Fibroblast of villous mesenchyme (primary cell): ENCODE measurements at regions not wholly inside any gene's neighbourhood (a gene's known extent, or its start where the extent isn't known, plus 50 kb on each side); places are given as distances from the start of the nearest gene placed in this dataset.

ENCODE experiments used
- DNase-seq: peaks from one replicate; pipeline ENCODE4 v3.0.0-alpha.2; 2010; ENCODE audit warnings: low read depth
- H3K4me3 ChIP-seq: 2 replicates; pipeline ENCODE4 v1.5.1; 2011; ENCODE audit warnings: low read depth, mild to moderate bottlenecking, low read length
- TF ChIP-seq, protein P1 (sequence below): IDR thresholded peaks from 2 replicates; pipeline ENCODE4 v1.5.1; 2012; ENCODE audit warnings: low read depth, mild to moderate bottlenecking, low read length; ENCODE audit not compliant: insufficient read depth

DNA sequence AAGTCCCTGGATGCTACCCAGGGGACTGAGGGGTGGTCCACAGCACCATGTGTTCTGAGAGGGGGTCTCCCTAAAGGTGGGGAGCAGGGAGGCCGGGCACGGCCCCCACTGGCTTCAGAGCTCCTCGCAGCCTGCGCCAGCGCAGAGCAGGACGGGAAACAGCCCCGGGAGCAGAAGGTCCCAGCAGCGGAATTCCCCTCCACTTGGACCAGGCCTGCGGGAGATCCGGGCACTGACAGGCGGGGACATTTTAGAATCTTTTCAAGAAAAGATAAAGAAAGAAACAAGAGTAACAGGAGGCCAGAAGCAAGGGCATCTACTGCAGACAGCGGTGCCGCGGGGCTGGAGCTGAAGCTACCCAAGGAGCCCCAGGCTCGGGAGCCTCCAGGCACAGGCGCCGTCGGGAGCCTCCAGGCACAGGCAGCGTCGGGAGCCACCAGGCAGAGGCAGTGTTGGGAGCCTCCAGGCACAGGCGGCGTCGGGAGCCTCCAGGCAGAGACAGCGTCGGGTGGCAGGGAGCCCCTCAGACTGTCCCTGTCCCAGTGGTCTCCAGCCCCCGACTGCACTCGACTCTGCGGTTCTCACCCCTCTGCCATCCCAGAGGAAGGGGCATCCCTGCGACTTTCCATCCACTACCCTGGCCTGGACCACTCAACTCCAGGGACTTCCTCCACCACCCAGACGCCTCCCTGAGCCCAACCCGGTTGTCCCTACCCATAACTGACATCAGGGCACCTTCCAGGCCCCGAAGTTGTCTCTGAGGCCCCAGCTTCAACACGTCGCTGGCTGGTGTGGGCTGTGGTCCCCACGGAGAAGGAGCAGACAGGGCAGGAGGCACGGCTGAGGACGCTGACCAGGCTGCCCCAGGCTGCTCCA, 211.1 kb downstream of the BRD1 start:
- H3K4me3 ChIP-seq, result no peak overlapping the region
- no peak for DNase-seq
- TF ChIP-seq, protein P1, sequence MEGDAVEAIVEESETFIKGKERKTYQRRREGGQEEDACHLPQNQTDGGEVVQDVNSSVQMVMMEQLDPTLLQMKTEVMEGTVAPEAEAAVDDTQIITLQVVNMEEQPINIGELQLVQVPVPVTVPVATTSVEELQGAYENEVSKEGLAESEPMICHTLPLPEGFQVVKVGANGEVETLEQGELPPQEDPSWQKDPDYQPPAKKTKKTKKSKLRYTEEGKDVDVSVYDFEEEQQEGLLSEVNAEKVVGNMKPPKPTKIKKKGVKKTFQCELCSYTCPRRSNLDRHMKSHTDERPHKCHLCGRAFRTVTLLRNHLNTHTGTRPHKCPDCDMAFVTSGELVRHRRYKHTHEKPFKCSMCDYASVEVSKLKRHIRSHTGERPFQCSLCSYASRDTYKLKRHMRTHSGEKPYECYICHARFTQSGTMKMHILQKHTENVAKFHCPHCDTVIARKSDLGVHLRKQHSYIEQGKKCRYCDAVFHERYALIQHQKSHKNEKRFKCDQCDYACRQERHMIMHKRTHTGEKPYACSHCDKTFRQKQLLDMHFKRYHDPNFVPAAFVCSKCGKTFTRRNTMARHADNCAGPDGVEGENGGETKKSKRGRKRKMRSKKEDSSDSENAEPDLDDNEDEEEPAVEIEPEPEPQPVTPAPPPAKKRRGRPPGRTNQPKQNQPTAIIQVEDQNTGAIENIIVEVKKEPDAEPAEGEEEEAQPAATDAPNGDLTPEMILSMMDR, result no peak

- no peak overlapping the region for H3K4me3 ChIP-seq
- TF ChIP-seq, protein P1, result no peak
- no peak for DNase-seq
These were observed 212.4 kb downstream of the BRD1 start for GRCh38 chr22:49614966-49615965.

- DNase-seq, result no peak
- TF ChIP-seq, protein P1, result no peak
These were observed 214.0 kb downstream of the BRD1 start for GRCh38 chr22:49613511-49614270.

DNA sequence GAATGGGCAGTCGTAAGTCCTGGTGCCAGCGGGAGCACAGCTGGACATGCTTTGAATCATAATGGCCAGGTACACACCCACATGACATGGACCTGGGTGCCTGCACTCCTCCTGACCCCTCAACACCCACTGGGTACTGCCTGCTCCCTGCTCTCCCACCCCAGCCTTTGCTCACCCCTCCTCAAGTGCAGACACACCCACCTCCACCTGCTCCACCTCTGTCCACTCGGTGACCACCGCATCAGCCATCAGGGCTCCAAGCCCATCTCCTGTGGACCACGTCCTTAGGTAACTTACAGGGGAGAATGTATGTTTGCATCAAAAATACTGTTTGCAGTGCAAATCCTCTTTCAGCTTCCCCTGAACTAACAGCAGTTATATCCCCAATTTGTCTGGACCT, 214.6 kb downstream of the BRD1 start:
- H3K4me3 ChIP-seq, result no peak overlapping the region
- DNase-seq, result no peak
- TF ChIP-seq, protein P1, result no peak

More at GRCh38 chr22:49613511-49614270, 214.0 kb downstream of the BRD1 start:
- no peak overlapping the region for H3K4me3 ChIP-seq

- DNase-seq, result no peak
- H3K4me3 ChIP-seq, result no peak overlapping the region
- TF ChIP-seq, protein P1, result no peak
These were observed 218.3 kb downstream of the BRD1 start for GRCh38 chr22:49609207-49609876.

DNA sequence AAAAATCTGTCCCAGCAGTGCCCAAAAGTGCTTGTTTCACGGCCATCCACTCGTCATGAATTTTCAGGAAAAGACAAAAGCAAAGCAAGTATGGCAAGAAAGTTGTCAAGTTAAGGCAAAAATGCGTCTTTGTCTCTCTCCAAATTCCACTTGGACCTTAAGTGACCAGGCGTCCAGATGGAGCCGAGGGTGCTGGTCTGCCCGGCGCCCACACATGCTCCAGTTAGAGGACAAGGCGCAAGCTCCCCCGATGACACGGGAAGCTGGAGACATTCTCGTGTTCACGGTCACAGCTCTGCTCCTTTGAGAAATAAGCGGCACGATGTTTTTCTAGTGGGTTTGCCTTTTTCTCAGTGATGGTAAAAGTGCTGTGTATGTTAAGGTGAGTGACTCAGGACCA, 219.0 kb downstream of the BRD1 start:
- TF ChIP-seq, protein P1, result no peak

More for the DNA sequence above, 219.0 kb downstream of the BRD1 start:
- DNase-seq, result no peak
- H3K4me3 ChIP-seq, result no peak overlapping the region
